Mesenchymal stem cell (in vitro differentiated cells and primary cell): ENCODE measurements at regions not wholly inside any gene's neighbourhood (a gene's known extent, or its start where the extent isn't known, plus 50 kb on each side); places are given as distances from the start of the nearest gene placed in this dataset.

Source experiments
- DNase-seq: peaks from one replicate; pipeline ENCODE4 v3.0.0-alpha.2; 2013
- H2AFZ ChIP-seq: one replicate; pipeline ENCODE4 v1.6.1; 2013; ENCODE audit warnings: low read depth, mild to moderate bottlenecking, control low read depth, inconsistent platforms, low read length, moderate library complexity
- H2AK5ac ChIP-seq: 2 replicates; pipeline ENCODE4 v1.6.1; 2013; ENCODE audit warnings: low read length, moderate library complexity, mild to moderate bottlenecking, inconsistent platforms; ENCODE audit not compliant: severe bottlenecking
- H2BK120ac ChIP-seq: one replicate; pipeline ENCODE4 v1.6.1; 2013; ENCODE audit warnings: low read depth, mild to moderate bottlenecking, inconsistent platforms, low read length, moderate library complexity
- H2BK12ac ChIP-seq, 2 experiments: one replicate each; pipeline ENCODE4 v1.6.1; 2013; ENCODE audit warnings: inconsistent platforms in 2 of 2, low read length in 2 of 2, mild to moderate bottlenecking in 2 of 2, moderate library complexity in 2 of 2, control low read depth in 1 of 2
- H2BK15ac ChIP-seq: one replicate; pipeline ENCODE4 v1.6.1; 2013; ENCODE audit warnings: mild to moderate bottlenecking, low read depth, inconsistent platforms; ENCODE audit not compliant: poor library complexity, severe bottlenecking
- H2BK5ac ChIP-seq: 2 replicates; pipeline ENCODE4 v1.6.1; 2013; ENCODE audit warnings: low read depth, mild to moderate bottlenecking, low read length, control low read depth, inconsistent platforms; ENCODE audit not compliant: poor library complexity, severe bottlenecking
- H3K14ac ChIP-seq, 2 experiments: one replicate each; pipeline ENCODE4 v1.6.1; 2013; ENCODE audit warnings: inconsistent platforms in 2 of 2, low read length in 2 of 2, control low read depth in 1 of 2, mild to moderate bottlenecking in 1 of 2, moderate library complexity in 1 of 2
- H3K18ac ChIP-seq, 2 experiments: one replicate each; pipeline ENCODE4 v1.6.1; 2013; ENCODE audit warnings: inconsistent platforms in 2 of 2, low read length in 2 of 2, control low read depth in 1 of 2, low read depth in 1 of 2, mild to moderate bottlenecking in 1 of 2
- H3K23ac ChIP-seq, 2 experiments: one replicate each; pipeline ENCODE4 v1.6.1; 2013; ENCODE audit warnings: inconsistent platforms in 2 of 2, low read length in 2 of 2, mild to moderate bottlenecking in 2 of 2, moderate library complexity in 2 of 2, control low read depth in 1 of 2
- H3K27ac ChIP-seq: 2 replicates; pipeline ENCODE4 v1.5.1; 2013; ENCODE audit warnings: mild to moderate bottlenecking, moderate library complexity, low read length, control low read depth, inconsistent platforms; ENCODE audit not compliant: poor library complexity, severe bottlenecking
- H3K27me3 ChIP-seq, 2 experiments: 2 replicates each; pipeline versions ENCODE4 v1.6.1 to v1.7.0; 2013; ENCODE audit warnings: low read length in 2 of 2, mild to moderate bottlenecking in 2 of 2, moderate library complexity in 2 of 2, control low read depth in 1 of 2, inconsistent platforms in 1 of 2; ENCODE audit not compliant: control insufficient read depth in 1 of 2, insufficient read depth in 1 of 2
- H3K36me3 ChIP-seq, 2 experiments: 2 replicates each; pipeline versions ENCODE4 v1.6.1 to v1.7.0; 2013; ENCODE audit warnings: low read length in 2 of 2, control low read depth in 1 of 2, inconsistent platforms in 1 of 2, low read depth in 1 of 2, mild to moderate bottlenecking in 1 of 2; ENCODE audit not compliant: insufficient read depth in 2 of 2, control insufficient read depth in 1 of 2
- H3K4ac ChIP-seq, 2 experiments: one replicate each; pipeline ENCODE4 v1.6.1; 2013; ENCODE audit warnings: inconsistent platforms in 2 of 2, low read length in 2 of 2, mild to moderate bottlenecking in 2 of 2, moderate library complexity in 2 of 2, control low read depth in 1 of 2, low read depth in 1 of 2
- H3K4me1 ChIP-seq: 2 replicates; pipeline ENCODE4 v1.6.1; 2013; ENCODE audit warnings: low read depth, low read length, control low read depth; ENCODE audit not compliant: control insufficient read depth, insufficient read depth
- H3K4me2 ChIP-seq: 2 replicates; pipeline ENCODE4 v1.6.1; 2013; ENCODE audit warnings: low read length, mild to moderate bottlenecking, inconsistent platforms; ENCODE audit not compliant: poor library complexity, severe bottlenecking
- H3K4me3 ChIP-seq, 2 experiments: 2 replicates each; pipeline versions ENCODE4 v1.5.1 to v1.7.0; 2013; ENCODE audit warnings: low read length in 2 of 2, mild to moderate bottlenecking in 2 of 2, control low read depth in 1 of 2, low read depth in 1 of 2; ENCODE audit not compliant: insufficient read depth in 1 of 2
- H3K79me1 ChIP-seq: replicated peaks from 2 replicates; pipeline ENCODE4 v1.6.1; 2013; ENCODE audit warnings: mild to moderate bottlenecking, control low read depth, low read length, inconsistent platforms; ENCODE audit not compliant: poor library complexity, severe bottlenecking
- H3K9ac ChIP-seq: 2 replicates; pipeline ENCODE4 v1.7.0; 2013; ENCODE audit warnings: mild to moderate bottlenecking, low read length, moderate library complexity
- H3K9me3 ChIP-seq: 2 replicates; pipeline ENCODE4 v1.7.0; 2013; ENCODE audit warnings: mild to moderate bottlenecking, low read length; ENCODE audit not compliant: control insufficient read depth
- H4K8ac ChIP-seq: one replicate; pipeline ENCODE4 v1.6.1; 2013; ENCODE audit warnings: inconsistent platforms, mild to moderate bottlenecking, low read length, moderate library complexity
- H4K91ac ChIP-seq: one replicate; pipeline ENCODE4 v1.6.1; 2013; ENCODE audit warnings: mild to moderate bottlenecking, low read length, inconsistent platforms
- WGBS: methylation state at CpG from one replicate; pipeline ENCODE4 v1.1.7; 2013; ENCODE audit warnings: mixed read lengths; 5-methylcytosine and 5-hydroxymethylcytosine counted together

- Histone ChIP-seq H3K36me3 (no peaks in the 10 kb centered on the region), H3K9ac (no peak overlapping the region), H4K8ac (no peak overlapping the region), H2BK12ac (no peak overlapping the region), H3K18ac (no peak overlapping the region), H3K27ac (no peak overlapping the region), H2BK15ac (no peak overlapping the region), H3K4me3 (no peak overlapping the region), H2AFZ (no peak overlapping the region), H4K91ac (no peak overlapping the region), H2BK5ac (no peak overlapping the region), H3K79me1 (no peaks in the 10 kb centered on the region), H3K27me3 (peaks cover 0 to 39% of the 10 kb centered on the region in 2 experiments), H2AK5ac (no peak overlapping the region), H3K14ac (no peak overlapping the region), H3K9me3 (no peaks in the 10 kb centered on the region), H3K4ac (no peak overlapping the region), H3K4me1 (peaks cover 2% of the 10 kb centered on the region), H3K23ac (no peak overlapping the region), H3K4me2 (no peak overlapping the region), H2BK120ac (no peak overlapping the region)
- no peak for DNase-seq
- WGBS: 80% methylated on average over 8 of the region's 8 CpGs
Measured at GRCh38 chr2:200184748-200185627, 121.5 kb upstream of the SPATS2L start.

DNA sequence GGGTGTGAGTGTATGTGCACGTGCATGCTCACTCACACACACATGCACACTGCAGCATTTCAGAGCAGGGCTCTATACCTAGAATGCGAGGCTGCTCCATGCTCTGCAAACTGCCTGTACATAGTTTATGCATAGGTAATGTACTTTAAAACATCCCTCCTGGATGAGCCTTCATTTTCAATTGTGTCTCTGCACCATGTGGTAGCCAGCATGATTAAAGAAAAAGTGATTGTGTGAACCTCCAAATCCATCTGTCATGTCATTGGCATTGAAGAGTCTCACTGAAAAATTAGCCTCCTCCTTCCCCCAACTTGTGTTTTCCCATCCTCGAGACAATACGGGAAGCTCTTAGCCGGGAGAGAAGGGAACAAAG is 120.9 kb upstream of the SPATS2L start:
- no peaks in the 10 kb centered on the region for H3K36me3 ChIP-seq
- H3K27ac ChIP-seq: no peak overlapping the region
- no peaks in the 10 kb centered on the region for H3K79me1 ChIP-seq
- H3K9ac ChIP-seq: no peak overlapping the region
- H4K91ac ChIP-seq: no peak overlapping the region
- H3K18ac ChIP-seq: no peak overlapping the region
- H2AK5ac ChIP-seq: no peak overlapping the region
- WGBS: 100% methylated on average over 2 of the region's 5 CpGs
- no peaks in the 10 kb centered on the region for H3K9me3 ChIP-seq
- H3K23ac ChIP-seq: no peak overlapping the region
- H3K4me2 ChIP-seq: no peak overlapping the region
- H3K4ac ChIP-seq: no peak overlapping the region
- DNase-seq: no peak
- H3K14ac ChIP-seq: no peak overlapping the region
- H2BK5ac ChIP-seq: no peak overlapping the region
- no peak overlapping the region for H2BK120ac ChIP-seq
- no peak overlapping the region for H3K4me3 ChIP-seq
- H3K4me1 ChIP-seq: peaks cover 2% of the 10 kb centered on the region
- no peak overlapping the region for H2AFZ ChIP-seq
- no peak overlapping the region for H4K8ac ChIP-seq
- no peak overlapping the region for H2BK15ac ChIP-seq
- H2BK12ac ChIP-seq: no peak overlapping the region
- peaks cover 0 to 34% of the 10 kb centered on the region in 2 experiments for H3K27me3 ChIP-seq

DNA sequence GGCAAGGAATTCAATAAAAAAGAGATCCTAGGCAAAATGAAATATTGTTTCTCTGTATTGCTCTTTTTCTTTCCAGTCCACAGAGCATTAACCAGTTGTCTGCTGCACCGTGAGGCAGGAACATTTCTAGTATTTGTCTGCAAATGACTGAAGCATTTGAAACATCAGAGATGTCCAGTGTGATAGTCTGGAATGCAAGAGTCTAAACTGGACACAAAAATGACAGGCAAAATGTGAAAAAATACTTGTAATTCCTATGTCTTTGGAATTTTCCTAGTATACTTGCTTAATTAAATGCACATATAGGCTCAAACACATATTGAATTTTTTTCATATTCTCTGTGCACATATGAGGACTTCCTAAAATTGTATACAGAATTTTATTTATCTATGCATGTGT is 120.5 kb upstream of the SPATS2L start:
- H3K27me3 ChIP-seq: peaks cover 0 to 30% of the 10 kb centered on the region in 2 experiments
- no peak overlapping the region for H2BK5ac ChIP-seq
- no peak overlapping the region for H4K91ac ChIP-seq
- 86% methylated on average over 1 of the region's 1 CpG for WGBS
- H3K4me1 ChIP-seq: peaks cover 2% of the 10 kb centered on the region
- H2BK120ac ChIP-seq: no peak overlapping the region
- H3K18ac ChIP-seq: no peak overlapping the region
- no peaks in the 10 kb centered on the region for H3K79me1 ChIP-seq
- no peak overlapping the region for H2BK15ac ChIP-seq
- no peak for DNase-seq
- no peak overlapping the region for H2AFZ ChIP-seq
- no peak overlapping the region for H3K23ac ChIP-seq
- no peak overlapping the region for H3K4me2 ChIP-seq
- no peak overlapping the region for H3K27ac ChIP-seq
- H3K9me3 ChIP-seq: no peaks in the 10 kb centered on the region
- H3K36me3 ChIP-seq: no peaks in the 10 kb centered on the region
- no peak overlapping the region for H4K8ac ChIP-seq
- no peak overlapping the region for H3K14ac ChIP-seq
- no peak overlapping the region for H3K4me3 ChIP-seq
- H2AK5ac ChIP-seq: no peak overlapping the region
- no peak overlapping the region for H3K4ac ChIP-seq
- H2BK12ac ChIP-seq: no peak overlapping the region
- no peak overlapping the region for H3K9ac ChIP-seq

DNA sequence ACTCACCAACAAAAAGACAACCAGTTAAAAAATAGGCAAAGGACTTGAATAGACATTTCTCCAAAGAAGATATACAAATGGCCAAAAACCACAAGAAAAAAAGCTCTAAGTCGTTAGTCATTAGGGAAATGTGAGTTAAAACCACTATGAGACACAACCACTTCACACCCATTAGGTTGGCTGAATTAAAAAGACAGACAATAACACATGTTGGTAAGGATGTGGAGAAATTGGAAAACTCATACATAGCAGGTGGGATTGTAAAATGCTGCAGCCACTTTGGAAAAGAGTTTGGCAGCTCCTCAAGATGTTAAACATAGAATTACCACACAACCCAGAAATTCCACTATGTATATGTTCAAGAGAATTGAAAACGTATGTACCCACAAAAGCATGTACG is 117.6 kb upstream of the SPATS2L start:
- H3K9ac ChIP-seq: no peak overlapping the region
- WGBS: 90% methylated on average over 3 of the region's 3 CpGs
- no peaks in the 10 kb centered on the region for H3K79me1 ChIP-seq
- H3K23ac ChIP-seq: no peak overlapping the region
- H3K36me3 ChIP-seq: no peaks in the 10 kb centered on the region
- H2BK15ac ChIP-seq: no peak overlapping the region
- H2AK5ac ChIP-seq: no peak overlapping the region
- H2BK120ac ChIP-seq: no peak overlapping the region
- H3K27ac ChIP-seq: no peak overlapping the region
- no peak overlapping the region for H2BK5ac ChIP-seq
- H2BK12ac ChIP-seq: no peak overlapping the region
- H4K91ac ChIP-seq: no peak overlapping the region
- no peak overlapping the region for H3K14ac ChIP-seq
- H3K4me2 ChIP-seq: no peak overlapping the region
- DNase-seq: no peak
- no peaks in the 10 kb centered on the region for H3K9me3 ChIP-seq
- no peak overlapping the region for H3K18ac ChIP-seq
- peaks cover 2% of the 10 kb centered on the region for H3K4me1 ChIP-seq
- no peak overlapping the region for H4K8ac ChIP-seq
- no peak overlapping the region for H3K4ac ChIP-seq
- H3K4me3 ChIP-seq: no peak overlapping the region
- H2AFZ ChIP-seq: no peak overlapping the region
- H3K27me3 ChIP-seq: peaks cover 0 to 15% of the 10 kb centered on the region in 2 experiments
